ENCODE measurements at regions not wholly inside any gene's neighbourhood (a gene's known extent, or its start where the extent isn't known, plus 50 kb on each side); places are given as distances from the start of the nearest gene placed in this dataset.

GRCh38 chr4:52358883-52359321, 300.2 kb downstream of the USP46 start:
- no peaks in the 10 kb centered on the region for H3K79me2 ChIP-seq (ENCODE audit: control insufficient read depth, insufficient read depth, low read length)
- FAIRE-seq (no peak), DNase-seq (ENCODE audit: low read depth, low spot score) (no peak)
- H3K9ac ChIP-seq (ENCODE audit: control insufficient read depth, extremely low read depth, insufficient read depth, low read length): no peak overlapping the region
- no peak overlapping the region for H3K4me2 ChIP-seq (ENCODE audit: control insufficient read depth, extremely low read depth, insufficient read depth, low read depth, low read length)
- no peaks in the 10 kb centered on the region for H3K36me3 ChIP-seq (ENCODE audit: control insufficient read depth in 2 of 2, extremely low read depth in 1 of 2, insufficient read depth in 2 of 2, low read length in 2 of 2)
- no peak overlapping the region for H2AFZ ChIP-seq (ENCODE audit: control insufficient read depth, low read length)
- TF ChIP-seq CTCF (optimal IDR thresholded peaks at IDR 0.05 in 1 of 3, IDR thresholded peaks at IDR 0.05 in 1 of 3, conservative IDR thresholded peaks at IDR 0.05 in 1 of 3; ENCODE audit: extremely low read depth in 1 of 3, insufficient read depth in 2 of 3, low read length in 3 of 3) (no peak), EZH2 (IDR thresholded peaks at IDR 0.05; ENCODE audit: low read length) (no peak)
- H3K27me3 ChIP-seq (ENCODE audit: control insufficient read depth, extremely low read depth, insufficient read depth, low read length): no peaks in the 10 kb centered on the region
- H3K27ac ChIP-seq (ENCODE audit: control insufficient read depth, insufficient read depth, low read length): no peak overlapping the region
- H4K20me1 ChIP-seq (ENCODE audit: control insufficient read depth, extremely low read depth, insufficient read depth, low read length): no peaks in the 10 kb centered on the region
- no peak overlapping the region for H3K4me3 ChIP-seq (ENCODE audit: control insufficient read depth in 2 of 3, extremely low read depth in 1 of 3, insufficient read depth in 2 of 3, low read depth in 1 of 3, low read length in 3 of 3)
- H3K4me1 ChIP-seq (ENCODE audit: control insufficient read depth, extremely low read depth, insufficient read depth, low read length): no peaks in the 10 kb centered on the region
- H3K9me1 ChIP-seq (ENCODE audit: control insufficient read depth, extremely low read depth, insufficient read depth, low read length): no peaks in the 10 kb centered on the region
- no peaks in the 10 kb centered on the region for H3K9me3 ChIP-seq (ENCODE audit: control insufficient read depth, low read depth, low read length)
- dilution Hi-C loops (cut with MboI; ENCODE audit: extremely low pct_ligation_motif_present, low sequenced_read_pairs): no loop called here

DNA sequence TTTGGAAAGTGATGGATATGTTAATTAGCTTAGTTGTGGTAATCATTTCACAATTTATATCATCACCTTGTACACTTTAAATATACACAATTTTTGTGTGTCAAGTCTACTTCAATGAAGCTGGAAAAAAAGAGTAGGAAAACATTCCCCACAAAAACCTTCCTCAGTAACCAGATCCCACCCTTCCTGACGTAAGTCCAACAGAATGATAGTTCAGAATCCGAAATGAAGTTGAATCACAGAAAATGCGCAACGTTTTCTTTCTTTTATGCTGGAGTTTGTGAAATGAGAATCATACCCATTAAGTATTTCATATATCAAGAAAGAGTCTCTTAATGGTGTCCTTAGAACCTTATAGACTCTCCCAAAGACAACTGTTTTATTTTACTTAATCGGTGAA, 292.9 kb downstream of the USP46 start:
- H3K4me3 ChIP-seq (ENCODE audit: control insufficient read depth in 2 of 3, extremely low read depth in 1 of 3, insufficient read depth in 2 of 3, low read depth in 1 of 3, low read length in 3 of 3): no peak overlapping the region
- dilution Hi-C loops (cut with MboI; ENCODE audit: extremely low pct_ligation_motif_present, low sequenced_read_pairs): no loop called here
- H3K36me3 ChIP-seq (ENCODE audit: control insufficient read depth in 2 of 2, extremely low read depth in 1 of 2, insufficient read depth in 2 of 2, low read length in 2 of 2): no peaks in the 10 kb centered on the region
- H3K9me3 ChIP-seq (ENCODE audit: control insufficient read depth, low read depth, low read length): no peaks in the 10 kb centered on the region
- TF ChIP-seq EZH2 (IDR thresholded peaks at IDR 0.05; ENCODE audit: low read length): no peak
- H3K27me3 ChIP-seq (ENCODE audit: control insufficient read depth, extremely low read depth, insufficient read depth, low read length): no peaks in the 10 kb centered on the region
- H3K4me2 ChIP-seq (ENCODE audit: control insufficient read depth, extremely low read depth, insufficient read depth, low read depth, low read length): no peak overlapping the region
- H3K4me1 ChIP-seq (ENCODE audit: control insufficient read depth, extremely low read depth, insufficient read depth, low read length): no peaks in the 10 kb centered on the region
- FAIRE-seq (no peak), DNase-seq (ENCODE audit: low read depth, low spot score) (no peak)
- no peaks in the 10 kb centered on the region for H4K20me1 ChIP-seq (ENCODE audit: control insufficient read depth, extremely low read depth, insufficient read depth, low read length)
- H2AFZ ChIP-seq (ENCODE audit: control insufficient read depth, low read length): no peak overlapping the region
- H3K9ac ChIP-seq (ENCODE audit: control insufficient read depth, extremely low read depth, insufficient read depth, low read length): no peak overlapping the region
- no peaks in the 10 kb centered on the region for H3K9me1 ChIP-seq (ENCODE audit: control insufficient read depth, extremely low read depth, insufficient read depth, low read length)
- no peaks in the 10 kb centered on the region for H3K79me2 ChIP-seq (ENCODE audit: control insufficient read depth, insufficient read depth, low read length)
- H3K27ac ChIP-seq (ENCODE audit: control insufficient read depth, insufficient read depth, low read length): no peak overlapping the region

- no peak for FAIRE-seq
- no peak overlapping the region for H3K9ac ChIP-seq (ENCODE audit: control insufficient read depth, extremely low read depth, insufficient read depth, low read length)
- H2AFZ ChIP-seq (ENCODE audit: control insufficient read depth, low read length): no peak overlapping the region
- no peaks in the 10 kb centered on the region for H3K9me3 ChIP-seq (ENCODE audit: control insufficient read depth, low read depth, low read length)
- H4K20me1 ChIP-seq (ENCODE audit: control insufficient read depth, extremely low read depth, insufficient read depth, low read length): no peaks in the 10 kb centered on the region
- no peaks in the 10 kb centered on the region for H3K36me3 ChIP-seq (ENCODE audit: control insufficient read depth in 2 of 2, extremely low read depth in 1 of 2, insufficient read depth in 2 of 2, low read length in 2 of 2)
- no peak overlapping the region for H3K27ac ChIP-seq (ENCODE audit: control insufficient read depth, insufficient read depth, low read length)
- dilution Hi-C loops (cut with MboI; ENCODE audit: extremely low pct_ligation_motif_present, low sequenced_read_pairs): no loop called here
- no peaks in the 10 kb centered on the region for H3K4me1 ChIP-seq (ENCODE audit: control insufficient read depth, extremely low read depth, insufficient read depth, low read length)
- H3K4me3 ChIP-seq (ENCODE audit: control insufficient read depth in 2 of 3, extremely low read depth in 1 of 3, insufficient read depth in 2 of 3, low read depth in 1 of 3, low read length in 3 of 3): no peak overlapping the region
- no peaks in the 10 kb centered on the region for H3K79me2 ChIP-seq (ENCODE audit: control insufficient read depth, insufficient read depth, low read length)
- no peak for DNase-seq (ENCODE audit: low read depth, low spot score)
- H3K4me2 ChIP-seq (ENCODE audit: control insufficient read depth, extremely low read depth, insufficient read depth, low read depth, low read length): no peak overlapping the region
- H3K27me3 ChIP-seq (ENCODE audit: control insufficient read depth, extremely low read depth, insufficient read depth, low read length): no peaks in the 10 kb centered on the region
- TF ChIP-seq EZH2 (IDR thresholded peaks at IDR 0.05; ENCODE audit: low read length): no peak
- H3K9me1 ChIP-seq (ENCODE audit: control insufficient read depth, extremely low read depth, insufficient read depth, low read length): no peaks in the 10 kb centered on the region
Observed at GRCh38 chr4:52366621-52367020, 292.5 kb downstream of the USP46 start.
